ENCODE measurements at regions not wholly inside any gene's neighbourhood (a gene's known extent, or its start where the extent isn't known, plus 50 kb on each side); places are given as distances from the start of the nearest gene placed in this dataset.

DNA sequence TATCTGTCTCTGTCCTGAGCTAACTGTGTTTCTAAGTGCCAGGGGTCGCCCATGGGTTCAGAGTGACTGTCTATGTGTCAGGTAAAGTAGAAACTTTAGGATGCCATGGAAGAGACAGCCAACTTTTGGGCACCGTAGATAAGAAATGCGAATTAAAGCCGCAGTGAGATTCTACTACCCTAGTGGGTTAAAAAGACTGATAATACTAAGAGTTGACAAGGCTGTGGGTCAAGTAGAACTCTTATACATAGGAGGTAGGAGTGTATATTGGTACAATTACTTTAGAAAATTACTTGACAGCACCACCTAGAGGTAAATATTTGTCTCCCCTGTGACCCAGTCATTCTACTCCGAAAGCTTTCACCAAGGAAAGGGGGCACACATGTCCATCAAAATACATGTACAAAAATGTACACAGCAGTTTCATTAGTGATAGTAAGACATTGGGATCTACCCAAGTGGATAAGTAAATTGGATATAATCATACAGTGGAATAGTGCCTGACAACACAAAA, 371.3 kb downstream of the SLC4A3 start:
- no peaks in the 10 kb centered on the region for H4K20me1 ChIP-seq (replicated peaks; ENCODE audit: control insufficient read depth, insufficient read depth, low read length)
- ChIA-PET POLR2A (no interaction called here), CTCF (ENCODE audit: low intra/inter-chr PET ratio) (no interaction called here)
- no peak for TF ChIP-seq ZNF584 (CRISPR knock-in tag; IDR thresholded peaks at IDR 0.05; ENCODE audit: low read depth)
- TF ChIP-seq, protein P1, sequence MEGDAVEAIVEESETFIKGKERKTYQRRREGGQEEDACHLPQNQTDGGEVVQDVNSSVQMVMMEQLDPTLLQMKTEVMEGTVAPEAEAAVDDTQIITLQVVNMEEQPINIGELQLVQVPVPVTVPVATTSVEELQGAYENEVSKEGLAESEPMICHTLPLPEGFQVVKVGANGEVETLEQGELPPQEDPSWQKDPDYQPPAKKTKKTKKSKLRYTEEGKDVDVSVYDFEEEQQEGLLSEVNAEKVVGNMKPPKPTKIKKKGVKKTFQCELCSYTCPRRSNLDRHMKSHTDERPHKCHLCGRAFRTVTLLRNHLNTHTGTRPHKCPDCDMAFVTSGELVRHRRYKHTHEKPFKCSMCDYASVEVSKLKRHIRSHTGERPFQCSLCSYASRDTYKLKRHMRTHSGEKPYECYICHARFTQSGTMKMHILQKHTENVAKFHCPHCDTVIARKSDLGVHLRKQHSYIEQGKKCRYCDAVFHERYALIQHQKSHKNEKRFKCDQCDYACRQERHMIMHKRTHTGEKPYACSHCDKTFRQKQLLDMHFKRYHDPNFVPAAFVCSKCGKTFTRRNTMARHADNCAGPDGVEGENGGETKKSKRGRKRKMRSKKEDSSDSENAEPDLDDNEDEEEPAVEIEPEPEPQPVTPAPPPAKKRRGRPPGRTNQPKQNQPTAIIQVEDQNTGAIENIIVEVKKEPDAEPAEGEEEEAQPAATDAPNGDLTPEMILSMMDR (IDR thresholded peaks at IDR 0.05 in 2 of 3, conservative IDR thresholded peaks at IDR 0.05 in 1 of 3; ENCODE audit: insufficient read depth in 2 of 3, low read depth in 1 of 3, low read length in 3 of 3) = peak in 1 of 3 experiments; percentile 22; a peak in 1 of 6 replicates
- H2AFZ ChIP-seq (ENCODE audit: low read depth, low read length) = no peak overlapping the region
- in situ Hi-C loops (cut with MboI) = no loop called here
- H3K9me1 ChIP-seq (ENCODE audit: control insufficient read depth, insufficient read depth, low read length) = no peaks in the 10 kb centered on the region
- no peaks in the 10 kb centered on the region for H3K9me3 ChIP-seq (replicated peaks; ENCODE audit: control insufficient read depth, insufficient read depth, low read depth, low read length)
- ATAC-seq (peak; percentile 47; the same call in 2 of the 3 replicates), FAIRE-seq (no peak), DNase-seq (ENCODE audit: extremely low read depth in 1 of 4, low spot score in 3 of 4) (peak in 3 of 4 experiments; percentile 5 to 9 (median 7))
- H3K4me2 ChIP-seq (ENCODE audit: insufficient read depth, low read length) = no peak overlapping the region
- H3K36me3 ChIP-seq (ENCODE audit: control insufficient read depth, insufficient read depth, low read length) = no peaks in the 10 kb centered on the region
- no peak overlapping the region for H3K9ac ChIP-seq (ENCODE audit: insufficient read depth in 1 of 2, low read depth in 2 of 2, low read length in 2 of 2)
- H3K4me3 ChIP-seq = no peak overlapping the region
- no TSS peak for BruUV-seq (replicated peaks)
- H3K27ac ChIP-seq (ENCODE audit: extremely low read depth, low read depth, low read length) = no peak overlapping the region
- no peaks in the 10 kb centered on the region for H3K79me2 ChIP-seq (ENCODE audit: control insufficient read depth, insufficient read depth, low read length)
- H3K4me1 ChIP-seq (replicated peaks in 1 of 2; ENCODE audit: control insufficient read depth in 2 of 2, insufficient read depth in 2 of 2, low read length in 2 of 2) = no peaks in the 10 kb centered on the region
- intact Hi-C loops (cut with micrococcal nuclease) = loop anchor here (2.0 kb wide), 1 partner anchor 262 kb away; no protein-coding TSS in a partner anchor
- WGBS (ENCODE audit: insufficient coverage, low coverage, missing lambda C conversion rate) = 4% methylated on average over 5 of the region's 5 CpGs
- H3K27me3 ChIP-seq (ENCODE audit: control insufficient read depth in 2 of 2, insufficient read depth in 2 of 2, low read length in 2 of 2) = no peaks in the 10 kb centered on the region

DNA sequence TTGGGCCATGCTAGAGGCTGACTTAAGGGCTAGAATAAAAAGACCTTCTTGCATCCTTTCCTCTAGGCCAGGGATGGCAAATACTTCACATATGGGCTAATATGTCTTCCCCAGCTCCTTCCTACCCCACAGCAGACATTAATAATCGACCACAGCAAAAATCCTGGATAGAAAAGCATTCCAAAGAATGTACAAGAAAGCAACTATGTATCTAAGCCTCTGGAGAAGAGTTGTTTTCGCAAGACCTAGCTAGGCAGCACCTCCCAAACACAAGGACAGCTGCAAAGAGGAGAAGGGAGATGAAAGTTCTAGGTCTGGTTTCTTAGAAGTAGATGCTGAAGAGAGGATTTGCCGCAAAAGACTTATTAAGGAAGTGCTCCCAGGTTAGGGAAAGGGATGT, 372.6 kb downstream of the SLC4A3 start:
- ChIA-PET POLR2A (no interaction called here), CTCF (ENCODE audit: low intra/inter-chr PET ratio) (no interaction called here)
- H3K36me3 ChIP-seq (ENCODE audit: control insufficient read depth, insufficient read depth, low read length) = no peaks in the 10 kb centered on the region
- no peaks in the 10 kb centered on the region for H3K4me1 ChIP-seq (replicated peaks in 1 of 2; ENCODE audit: control insufficient read depth in 2 of 2, insufficient read depth in 2 of 2, low read length in 2 of 2)
- no peak overlapping the region for H2AFZ ChIP-seq (ENCODE audit: low read depth, low read length)
- BruUV-seq (replicated peaks) = no TSS peak
- H3K4me3 ChIP-seq = no peak overlapping the region
- H3K9me3 ChIP-seq (replicated peaks; ENCODE audit: control insufficient read depth, insufficient read depth, low read depth, low read length) = no peaks in the 10 kb centered on the region
- no peak overlapping the region for H3K27ac ChIP-seq (ENCODE audit: extremely low read depth, low read depth, low read length)
- no peak for ATAC-seq
- WGBS (ENCODE audit: insufficient coverage, low coverage, missing lambda C conversion rate) = 0% methylated on average over 2 of the region's 3 CpGs
- intact Hi-C loops (cut with micrococcal nuclease) (no loop called here), in situ Hi-C loops (cut with MboI) (no loop called here)
- no peak for FAIRE-seq
- H3K9me1 ChIP-seq (ENCODE audit: control insufficient read depth, insufficient read depth, low read length) = no peaks in the 10 kb centered on the region
- H3K79me2 ChIP-seq (ENCODE audit: control insufficient read depth, insufficient read depth, low read length) = no peaks in the 10 kb centered on the region
- H3K27me3 ChIP-seq (ENCODE audit: control insufficient read depth in 2 of 2, insufficient read depth in 2 of 2, low read length in 2 of 2) = no peaks in the 10 kb centered on the region
- TF ChIP-seq ZNF584 (CRISPR knock-in tag; IDR thresholded peaks at IDR 0.05; ENCODE audit: low read depth) = no peak
- no peak for TF ChIP-seq KLF16 (IDR thresholded peaks at IDR 0.05)
- TF ChIP-seq ZEB2 (IDR thresholded peaks at IDR 0.05) = no peak
- no peak for TF ChIP-seq BRD9 (IDR thresholded peaks at IDR 0.05; ENCODE audit: low read depth, partially characterized antibody)
- no peak for DNase-seq (ENCODE audit: extremely low read depth in 1 of 4, low spot score in 3 of 4)
- H4K20me1 ChIP-seq (replicated peaks; ENCODE audit: control insufficient read depth, insufficient read depth, low read length) = no peaks in the 10 kb centered on the region
- no peak overlapping the region for H3K4me2 ChIP-seq (ENCODE audit: insufficient read depth, low read length)
- H3K9ac ChIP-seq (ENCODE audit: insufficient read depth in 1 of 2, low read depth in 2 of 2, low read length in 2 of 2) = no peak overlapping the region

Measured in K562 (cell line).